NCI-H128 (cell line): ENCODE measurements at regions not wholly inside any gene's neighbourhood (a gene's known extent, or its start where the extent isn't known, plus 50 kb on each side); places are given as distances from the start of the nearest gene placed in this dataset.
"Not testable (repeated sequence)": the region's sequence is repeated elsewhere in the genome, so short reads cannot be mapped to it uniquely, and the experiment has no call there.

Source experiments
- DNase-seq: peaks from one replicate; lab custom pipeline; 2025; ENCODE audit not compliant: unreplicated experiment; lab: John Stamatoyannopoulos, UW

GRCh38 chr9:135271425-135271824, 184.0 kb downstream of the OLFM1 start:
- no peak for DNase-seq

DNA sequence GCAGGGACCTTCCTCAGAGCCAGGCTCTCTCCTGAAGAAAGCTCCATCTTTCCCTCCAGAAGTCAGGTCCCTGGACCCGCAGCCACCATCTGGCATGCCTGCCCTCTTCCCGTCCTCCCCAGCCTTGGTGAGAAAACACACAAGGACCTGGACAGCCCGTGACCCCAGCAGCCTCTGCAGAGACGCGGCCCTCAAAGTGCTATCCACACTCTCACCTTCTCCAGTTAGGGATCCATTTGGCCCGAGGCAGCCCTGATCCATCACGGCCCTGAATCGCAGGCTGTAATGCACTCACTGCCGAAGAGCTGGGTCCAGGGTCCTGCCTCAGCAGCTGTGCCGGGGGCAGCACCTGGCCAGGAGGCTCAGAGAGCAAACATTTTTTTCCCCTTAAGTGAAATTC, 185.1 kb downstream of the OLFM1 start:
- no peak for DNase-seq

DNA sequence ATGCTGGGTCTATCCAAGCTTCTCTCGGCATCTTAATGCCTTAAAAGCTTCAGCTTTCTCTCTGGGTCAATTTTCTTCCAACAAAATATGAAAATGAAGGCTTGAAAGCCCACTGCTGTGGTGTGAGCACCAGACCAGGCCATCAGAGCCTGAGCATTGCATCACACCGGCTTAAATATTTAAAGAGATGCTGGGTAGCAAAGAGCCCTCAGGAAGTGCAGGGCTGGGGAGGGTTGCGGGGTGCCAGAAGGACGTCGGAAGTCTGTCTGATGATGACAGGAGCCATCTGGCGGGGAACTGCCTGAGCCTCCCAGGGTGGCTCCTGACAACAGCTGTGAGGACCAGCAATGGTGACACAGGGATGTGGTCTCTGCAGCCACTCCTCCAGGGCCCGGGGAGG, 185.5 kb downstream of the OLFM1 start:
- DNase-seq = no peak

DNA sequence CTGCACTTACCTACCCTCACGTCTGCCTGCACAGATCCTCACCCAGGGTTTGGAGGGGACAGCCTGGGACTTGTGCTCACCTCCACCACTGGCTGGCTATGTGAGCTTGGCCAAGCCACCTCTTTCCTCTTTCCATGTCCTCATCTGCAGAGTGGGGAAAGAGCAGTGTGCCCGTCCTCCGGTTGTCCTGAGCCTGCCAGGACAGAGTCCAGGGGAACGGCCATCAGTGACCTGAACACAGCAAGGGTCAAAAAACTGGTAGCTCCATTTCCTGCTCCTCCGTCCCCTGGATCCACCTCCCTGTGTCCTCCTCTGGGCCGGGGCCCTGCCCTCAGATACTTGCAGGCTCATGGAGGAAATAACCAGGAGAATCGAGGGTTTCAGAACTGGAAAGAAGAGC, 187.7 kb downstream of the OLFM1 start:
- no peak for DNase-seq

- DNase-seq = no peak
Measured at GRCh38 chr9:135275571-135276289, 188.3 kb downstream of the OLFM1 start.

- DNase-seq = no peak
Measured at GRCh38 chr9:135277219-135278201, 190.0 kb downstream of the OLFM1 start.

GRCh38 chr9:135278586-135278985, 191.1 kb downstream of the OLFM1 start:
- no peak for DNase-seq

- DNase-seq = no peak
Measured at GRCh38 chr9:135279385-135279784, 191.9 kb downstream of the OLFM1 start.

DNA sequence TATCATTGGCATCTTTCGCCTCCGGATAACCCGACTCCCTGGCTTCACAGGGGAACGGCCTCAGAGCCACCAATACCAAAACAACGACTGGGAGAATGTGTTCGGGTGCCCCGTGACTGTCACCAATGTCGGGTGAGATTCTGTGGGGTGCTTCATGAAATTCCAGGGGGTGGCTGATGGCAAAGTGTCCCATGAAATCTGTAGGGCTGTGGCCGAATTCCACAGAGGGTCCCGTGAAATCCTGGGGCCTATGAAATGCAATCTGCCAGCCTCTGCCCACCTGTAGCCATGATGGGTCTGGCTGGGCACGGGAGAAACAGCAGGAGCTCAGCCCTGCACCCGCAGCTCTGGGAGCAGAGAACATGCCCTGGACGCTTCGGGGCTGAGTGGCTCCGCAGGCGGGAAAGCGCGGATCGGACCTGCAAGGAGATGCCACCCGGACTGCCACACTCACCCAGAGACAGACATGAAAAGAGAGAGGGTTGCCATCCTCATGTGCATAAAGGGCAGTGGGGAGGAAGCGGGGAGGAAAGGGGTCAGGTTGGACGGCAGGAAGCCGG, 192.4 kb downstream of the OLFM1 start:
- DNase-seq = no peak

- DNase-seq = no peak
Measured at GRCh38 chr9:135280666-135281065, 193.2 kb downstream of the OLFM1 start.

DNA sequence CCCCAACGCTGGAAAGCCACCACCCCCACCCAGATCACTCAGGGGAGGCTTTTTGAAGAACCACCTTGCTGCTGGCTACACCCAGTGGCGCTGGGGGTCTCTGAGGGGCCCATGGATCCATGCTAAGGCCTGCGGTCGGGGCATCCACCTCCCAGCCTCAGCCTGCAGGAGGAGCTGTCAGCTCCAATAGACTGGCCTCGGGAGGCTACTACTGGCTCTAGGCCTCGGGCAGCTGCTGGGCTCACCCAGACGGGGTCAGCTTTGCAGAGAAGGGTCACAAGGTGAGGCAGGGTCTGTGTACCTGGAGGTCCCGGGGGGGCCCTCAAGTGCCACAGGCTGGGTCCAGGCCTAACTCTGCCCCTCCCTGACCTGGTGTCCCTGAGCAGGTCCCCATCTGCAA, 193.7 kb downstream of the OLFM1 start:
- DNase-seq = no peak

- DNase-seq = peak; percentile 33
Measured at GRCh38 chr9:135281791-135282737, 194.6 kb downstream of the OLFM1 start.

- DNase-seq = no peak
Measured at GRCh38 chr9:135282808-135283207, 195.3 kb downstream of the OLFM1 start.

DNA sequence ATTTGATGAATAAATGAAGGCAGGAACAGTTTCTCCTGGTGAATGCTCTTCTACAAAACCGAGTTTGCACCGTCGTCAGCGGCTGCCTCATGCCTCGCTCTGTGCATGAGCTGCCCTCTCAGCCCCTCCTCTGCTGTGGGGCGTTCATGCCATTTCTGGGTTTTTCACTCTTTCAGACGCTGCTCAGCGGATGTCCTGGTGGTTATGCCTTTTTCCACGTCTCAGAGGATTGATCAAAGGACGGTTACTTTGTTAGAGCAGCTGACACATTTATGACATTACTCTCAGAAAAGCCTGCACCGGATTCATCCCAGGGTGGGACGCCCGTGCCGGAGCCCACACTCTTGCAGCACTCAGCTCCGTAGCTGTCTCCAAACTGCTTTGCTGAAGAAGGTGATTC, 195.9 kb upstream of the PPP1R26 start:
- no peak for DNase-seq

DNA sequence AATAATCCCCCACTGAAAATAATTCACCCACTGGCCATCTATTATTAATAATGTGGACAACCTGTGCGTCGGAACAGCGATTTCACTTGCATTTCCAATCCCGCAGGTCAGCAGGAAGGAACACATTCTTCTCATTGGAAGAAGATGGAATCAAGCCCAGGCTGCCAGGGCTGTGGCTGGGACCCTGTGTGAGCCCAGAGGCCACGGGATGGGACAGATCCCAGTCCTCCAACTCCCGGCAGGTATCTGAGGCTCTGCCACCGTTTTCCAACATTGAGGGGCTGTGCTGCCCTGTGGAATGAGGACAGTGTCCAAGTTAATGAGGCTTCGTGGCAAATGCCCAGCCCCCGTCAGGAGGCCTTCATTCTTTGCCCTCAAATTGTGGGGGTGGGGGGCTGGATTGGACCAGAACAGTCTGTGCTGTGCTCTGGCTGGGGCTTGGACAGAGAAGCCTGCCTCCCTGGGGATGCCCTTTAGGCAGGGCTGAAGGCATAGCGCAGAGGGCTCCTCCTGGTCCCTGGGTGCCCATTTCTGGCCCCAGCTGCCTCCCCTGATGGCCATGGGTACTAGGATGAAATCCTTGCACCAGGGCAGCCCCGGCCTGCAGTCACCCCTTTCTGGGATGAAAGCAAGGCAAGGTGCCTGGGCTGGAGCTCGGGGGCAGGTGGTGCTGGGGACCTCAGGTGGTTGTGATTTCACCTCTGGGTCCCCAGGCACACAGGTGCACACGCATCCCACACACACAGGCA, 195.0 kb upstream of the PPP1R26 start:
- DNase-seq = no peak

DNA sequence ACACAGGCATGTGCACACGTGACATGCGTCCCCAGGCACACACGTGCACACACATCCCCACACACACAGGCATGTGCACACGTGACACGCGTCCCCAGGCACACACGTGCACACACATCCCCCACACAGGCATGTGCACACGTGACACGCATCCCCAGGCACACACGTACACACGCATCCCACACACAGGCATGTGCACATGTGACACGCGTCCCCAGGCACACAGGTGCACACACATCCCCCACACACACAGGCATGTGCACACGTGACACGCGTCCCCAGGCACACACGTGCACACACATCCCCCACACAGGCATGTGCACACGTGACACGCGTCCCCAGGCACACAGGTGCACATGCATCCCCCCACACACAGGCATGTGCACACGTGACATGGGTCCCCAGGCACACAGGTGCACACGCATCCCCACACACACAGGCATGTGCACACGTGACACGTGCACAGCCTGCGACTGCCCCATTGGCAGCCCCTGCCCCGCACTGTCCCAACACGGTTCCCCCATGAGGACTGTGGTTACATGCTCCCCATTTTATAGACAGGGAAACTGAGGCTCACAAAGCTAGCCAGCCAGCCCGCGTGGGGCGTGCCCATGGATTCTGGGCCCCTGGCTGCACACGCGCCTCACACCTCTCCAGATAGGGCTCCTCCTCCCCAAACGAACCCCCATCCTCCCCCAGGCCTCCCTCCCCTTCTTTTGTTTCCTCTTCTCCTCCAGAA, 193.2 kb upstream of the PPP1R26 start:
- DNase-seq = not testable (repeated sequence)

DNA sequence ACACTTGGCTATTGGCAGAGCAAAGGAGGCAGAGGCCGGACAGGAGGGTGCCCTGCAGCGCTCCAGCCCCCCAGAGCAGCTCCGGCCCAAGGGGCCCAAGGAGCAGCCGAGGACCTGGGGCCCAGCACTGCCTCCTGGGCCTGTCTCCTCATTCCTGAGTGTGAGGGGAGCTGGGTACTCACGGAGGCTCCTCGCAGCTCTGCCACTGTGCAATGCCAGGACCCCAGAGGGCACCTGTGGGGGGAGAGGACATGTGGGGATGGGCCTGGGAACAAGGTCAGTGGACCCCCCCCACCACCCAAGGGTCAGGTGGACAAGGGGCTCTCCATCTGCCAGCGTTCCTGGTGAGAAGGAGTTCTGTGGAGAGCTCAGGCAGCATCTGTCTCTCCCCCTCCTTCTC, 192.6 kb upstream of the PPP1R26 start:
- no peak for DNase-seq

DNA sequence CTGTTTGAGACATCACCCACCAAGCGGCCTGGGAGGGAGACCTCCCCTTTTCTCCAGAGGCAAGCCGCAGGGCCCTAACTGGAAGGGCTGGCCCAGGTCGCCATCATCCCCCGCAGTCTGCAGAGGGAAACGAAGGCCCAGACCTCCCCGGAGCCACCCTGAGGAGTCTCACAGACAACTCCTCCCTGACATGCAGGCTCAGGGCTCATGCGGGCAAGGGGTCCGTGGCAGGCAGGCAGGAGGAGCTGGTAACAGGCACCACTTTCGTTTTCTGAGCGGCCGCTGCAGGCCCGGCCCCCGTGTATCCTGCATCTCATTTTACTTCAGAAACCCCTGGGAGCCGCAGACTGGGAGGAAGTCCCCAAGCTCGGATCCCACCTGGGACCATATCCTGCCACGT, 192.0 kb upstream of the PPP1R26 start:
- DNase-seq = no peak

DNA sequence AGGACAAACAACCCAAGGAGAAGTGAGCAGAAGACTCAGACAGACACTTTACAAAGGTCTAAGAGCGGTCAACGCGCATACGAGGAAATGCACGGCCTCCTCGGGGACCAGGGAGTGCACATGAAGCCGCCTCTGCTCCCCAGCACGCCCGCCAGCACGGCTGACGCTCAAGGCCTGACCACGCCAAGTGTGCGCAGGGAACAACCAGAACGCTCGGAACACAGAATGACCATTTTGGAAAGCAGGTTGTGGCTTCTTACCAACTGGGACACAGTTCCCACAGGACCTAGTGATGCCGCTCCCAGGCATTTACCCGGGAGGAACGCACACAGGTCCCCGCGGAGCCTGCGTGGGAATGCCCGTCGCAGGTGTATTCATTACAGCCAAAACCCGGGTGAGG, 191.5 kb upstream of the PPP1R26 start:
- no peak for DNase-seq
